Parathyroid adenoma (tissue), 2 donors: ENCODE measurements at regions not wholly inside any gene's neighbourhood (a gene's known extent, or its start where the extent isn't known, plus 50 kb on each side); places are given as distances from the start of the nearest gene placed in this dataset.

ENCODE experiments used
- H2AFZ ChIP-seq: fragments of 300-600 bp; sonication (generic); one replicate; pipeline ENCODE4 v1.7.0; 2017; ENCODE audit warnings: antibody characterized with exemption, mild to moderate bottlenecking
- H3K27ac ChIP-seq: fragments of 300-600 bp; sonication (generic); one replicate; pipeline ENCODE4 v1.7.0; 2017
- H3K27me3 ChIP-seq: fragments of 300-600 bp; sonication (generic); one replicate; pipeline ENCODE4 v1.7.0; 2017; ENCODE audit warnings: low read length; ENCODE audit not compliant: control insufficient read depth, insufficient read depth
- H3K36me3 ChIP-seq: fragments of 300-600 bp; sonication (generic); one replicate; pipeline ENCODE4 v1.7.0; 2017; ENCODE audit warnings: low read length; ENCODE audit not compliant: control insufficient read depth, insufficient read depth
- H3K4me1 ChIP-seq: fragments of 300-600 bp; sonication (generic); one replicate; pipeline ENCODE4 v1.7.0; 2017; ENCODE audit warnings: control low read depth
- H3K4me2 ChIP-seq: fragments of 300-600 bp; sonication (generic); one replicate; pipeline ENCODE4 v1.7.0; 2017; ENCODE audit warnings: low read length
- H3K4me3 ChIP-seq: fragments of 300-600 bp; sonication (generic); one replicate; pipeline ENCODE4 v1.7.0; 2017; ENCODE audit warnings: low read depth, low read length
- H3K79me2 ChIP-seq: fragments of 300-600 bp; sonication (generic); one replicate; pipeline ENCODE4 v1.7.0; 2017; ENCODE audit warnings: control low read depth
- H3K9ac ChIP-seq: fragments of 300-600 bp; sonication (generic); one replicate; pipeline ENCODE4 v1.7.0; 2017; ENCODE audit warnings: mild to moderate bottlenecking
- H3K9me3 ChIP-seq: fragments of 300-600 bp; sonication (generic); one replicate; pipeline ENCODE4 v1.7.0; 2017; ENCODE audit warnings: low read length; ENCODE audit not compliant: control insufficient read depth
- CTCF ChIP-seq: fragments of 300-600 bp; sonication (generic); IDR thresholded peaks from one replicate; pipeline ENCODE4 v1.7.0; 2017; ENCODE audit warnings: antibody characterized with exemption, mild to moderate bottlenecking
- donor health status: primary hyperparathyroidism.

- H3K36me3 ChIP-seq, result no peaks in the 10 kb centered on the region
- TF ChIP-seq CTCF, result no peak
Observed at GRCh38 chr1:220356981-220357850, 85.0 kb upstream of the RAB3GAP2 start.

GRCh38 chr1:220353229-220354012, 81.2 kb upstream of the RAB3GAP2 start:
- H2AFZ ChIP-seq, result no peak overlapping the region
- no peaks in the 10 kb centered on the region for H3K27me3 ChIP-seq
- no peaks in the 10 kb centered on the region for H3K4me1 ChIP-seq
- H3K36me3 ChIP-seq, result no peaks in the 10 kb centered on the region
- no peak for TF ChIP-seq CTCF
- H3K79me2 ChIP-seq, result no peaks in the 10 kb centered on the region
- H3K4me2 ChIP-seq, result no peak overlapping the region
- H3K9me3 ChIP-seq, result no peaks in the 10 kb centered on the region
- H3K27ac ChIP-seq, result no peak overlapping the region
- no peak overlapping the region for H3K4me3 ChIP-seq
- H3K9ac ChIP-seq, result no peak overlapping the region

More at GRCh38 chr1:220356981-220357850, 85.0 kb upstream of the RAB3GAP2 start:
- H3K79me2 ChIP-seq, result no peaks in the 10 kb centered on the region
- no peak overlapping the region for H3K4me2 ChIP-seq
- H3K27me3 ChIP-seq, result no peaks in the 10 kb centered on the region
- H3K4me1 ChIP-seq, result no peaks in the 10 kb centered on the region
- no peak overlapping the region for H3K27ac ChIP-seq
- no peak overlapping the region for H2AFZ ChIP-seq
- H3K4me3 ChIP-seq, result no peak overlapping the region
- no peaks in the 10 kb centered on the region for H3K9me3 ChIP-seq
- H3K9ac ChIP-seq, result no peak overlapping the region

GRCh38 chr1:220348211-220348610, 76.0 kb upstream of the RAB3GAP2 start:
- H3K27ac ChIP-seq, result no peak overlapping the region
- H3K9ac ChIP-seq, result no peak overlapping the region
- H3K79me2 ChIP-seq, result no peaks in the 10 kb centered on the region
- no peak overlapping the region for H3K4me3 ChIP-seq
- TF ChIP-seq CTCF, result no peak
- H3K36me3 ChIP-seq, result no peaks in the 10 kb centered on the region
- no peaks in the 10 kb centered on the region for H3K27me3 ChIP-seq
- H3K4me2 ChIP-seq, result no peak overlapping the region
- H3K4me1 ChIP-seq, result no peaks in the 10 kb centered on the region
- H2AFZ ChIP-seq, result no peak overlapping the region
- no peaks in the 10 kb centered on the region for H3K9me3 ChIP-seq

GRCh38 chr1:220347654-220348175, 75.5 kb upstream of the RAB3GAP2 start:
- H3K27me3 ChIP-seq, result no peaks in the 10 kb centered on the region
- no peak overlapping the region for H3K4me2 ChIP-seq
- H3K9ac ChIP-seq, result no peak overlapping the region
- H3K79me2 ChIP-seq, result no peaks in the 10 kb centered on the region
- H2AFZ ChIP-seq, result no peak overlapping the region
- no peak for TF ChIP-seq CTCF
- no peaks in the 10 kb centered on the region for H3K36me3 ChIP-seq
- no peak overlapping the region for H3K27ac ChIP-seq
- no peak overlapping the region for H3K4me3 ChIP-seq
- no peaks in the 10 kb centered on the region for H3K9me3 ChIP-seq
- no peaks in the 10 kb centered on the region for H3K4me1 ChIP-seq
